ENCODE measurements at regions not wholly inside any gene's neighbourhood (a gene's known extent, or its start where the extent isn't known, plus 50 kb on each side); places are given as distances from the start of the nearest gene placed in this dataset.
A peak's percentile ranks its signal among the peaks of the same experiment; 100 is the strongest.

DNA sequence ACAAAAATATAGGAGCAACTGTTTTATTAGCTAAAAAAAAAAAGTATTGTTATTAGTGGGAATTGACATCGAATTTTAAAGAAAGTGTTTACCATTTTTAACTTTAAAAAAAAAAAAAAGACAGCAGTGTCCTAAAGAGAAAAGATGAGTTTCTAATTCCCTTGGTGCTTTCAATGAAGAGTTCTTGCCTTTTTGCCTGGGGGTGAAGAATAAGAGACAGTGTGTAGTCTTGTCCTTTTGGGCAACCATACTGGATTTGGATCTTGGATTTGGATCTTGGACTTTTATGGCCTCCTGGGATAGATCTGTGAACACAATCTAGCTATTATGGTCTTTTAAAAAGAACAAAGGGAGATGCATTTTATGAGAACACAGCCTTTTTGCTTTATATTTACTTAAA lies 60.2 kb upstream of the GLS start:
- no peak for ATAC-seq
- 56% methylated on average over 1 of the region's 1 CpG for WGBS (ENCODE audit: missing lambda C conversion rate)
- FAIRE-seq: no peak
- H3K4me3 ChIP-seq: no peak overlapping the region
- H3K4me1 ChIP-seq: no peaks in the 10 kb centered on the region
- no peak overlapping the region for H3K27ac ChIP-seq
- POLR2A ChIA-PET: no interaction called here
- no peak for TF ChIP-seq ZC3H11A (IDR thresholded peaks at IDR 0.05)
- TF ChIP-seq TFCP2L1 (CRISPR knock-in tag; IDR thresholded peaks at IDR 0.05): no peak
- 0 out of 3 replicates have a peak, but pooled peaks cover 4% of the 10 kb centered on the region for H3K9me3 ChIP-seq
- CTCF ChIA-PET: interaction anchor here (0.5 to 1.3 kb wide), 2 partner anchors 31 to 109 kb away, joined by 3 read pairs; no protein-coding TSS in a partner anchor
- no peak overlapping the region for H3K4me2 ChIP-seq
- DNase-seq (ENCODE audit: low read depth in 1 of 2, low spot score in 1 of 2): no peak

DNA sequence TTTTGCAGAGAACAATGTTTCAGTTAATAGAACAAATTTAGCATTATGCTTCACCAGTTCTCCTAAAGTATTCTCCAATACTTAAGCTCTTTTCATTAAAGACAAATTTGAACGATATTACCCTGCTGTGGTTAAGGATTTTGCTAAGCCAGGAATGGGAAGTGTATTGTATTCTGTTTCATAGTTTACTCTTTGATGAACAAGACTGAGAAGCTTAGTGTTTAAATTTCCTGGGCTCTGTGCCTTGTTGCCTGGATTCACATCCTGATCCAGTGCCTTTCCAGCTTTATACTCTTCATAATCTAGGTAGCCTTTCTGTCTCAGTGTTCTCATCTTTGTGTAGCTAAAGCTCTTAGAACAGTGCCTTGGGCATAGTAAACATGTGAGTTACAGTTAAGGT lies 58.6 kb upstream of the GLS start:
- no peaks in the 10 kb centered on the region for H3K9me3 ChIP-seq
- CTCF ChIA-PET: interaction anchor here (0.7 to 1.1 kb wide), 2 partner anchors 10 to 17 kb away, joined by 3 read pairs; no protein-coding TSS in a partner anchor
- POLR2A ChIA-PET: no interaction called here
- no peak for FAIRE-seq
- 81% methylated on average over 1 of the region's 1 CpG for WGBS (ENCODE audit: missing lambda C conversion rate)
- no peak for DNase-seq (ENCODE audit: low read depth in 1 of 2, low spot score in 1 of 2)
- H3K4me3 ChIP-seq: no peak overlapping the region
- no peak overlapping the region for H3K4me2 ChIP-seq
- no peaks in the 10 kb centered on the region for H3K4me1 ChIP-seq
- ATAC-seq: 0 out of 6 replicates have a peak, but pooled peaks of 1 of the 2 experiments have one; percentile 20
- 0 out of 6 replicates have a peak overlapping the region, but pooled peaks of 1 of the 2 experiments have one; percentile 5 for H3K27ac ChIP-seq
- TF ChIP-seq TFCP2L1 (CRISPR knock-in tag; IDR thresholded peaks at IDR 0.05): no peak
- TF ChIP-seq POLR2AphosphoS2 (conservative IDR thresholded peaks at IDR 0.05; ENCODE audit: low read length): no peak
- TF ChIP-seq, protein P1, sequence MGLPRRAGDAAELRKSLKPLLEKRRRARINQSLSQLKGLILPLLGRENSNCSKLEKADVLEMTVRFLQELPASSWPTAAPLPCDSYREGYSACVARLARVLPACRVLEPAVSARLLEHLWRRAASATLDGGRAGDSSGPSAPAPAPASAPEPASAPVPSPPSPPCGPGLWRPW (IDR thresholded peaks at IDR 0.05): no peak
- no peak for TF ChIP-seq FOXS1 (CRISPR knock-in tag; IDR thresholded peaks at IDR 0.05)
- TF ChIP-seq, protein P2, sequence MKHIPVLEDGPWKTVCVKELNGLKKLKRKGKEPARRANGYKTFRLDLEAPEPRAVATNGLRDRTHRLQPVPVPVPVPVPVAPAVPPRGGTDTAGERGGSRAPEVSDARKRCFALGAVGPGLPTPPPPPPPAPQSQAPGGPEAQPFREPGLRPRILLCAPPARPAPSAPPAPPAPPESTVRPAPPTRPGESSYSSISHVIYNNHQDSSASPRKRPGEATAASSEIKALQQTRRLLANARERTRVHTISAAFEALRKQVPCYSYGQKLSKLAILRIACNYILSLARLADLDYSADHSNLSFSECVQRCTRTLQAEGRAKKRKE (CRISPR knock-in tag; IDR thresholded peaks at IDR 0.05; ENCODE audit: low read depth): no peak
- no peak for TF ChIP-seq SREBF2 (IDR thresholded peaks at IDR 0.05)
- TF ChIP-seq HOXB5 (CRISPR knock-in tag; IDR thresholded peaks at IDR 0.05): no peak

DNA sequence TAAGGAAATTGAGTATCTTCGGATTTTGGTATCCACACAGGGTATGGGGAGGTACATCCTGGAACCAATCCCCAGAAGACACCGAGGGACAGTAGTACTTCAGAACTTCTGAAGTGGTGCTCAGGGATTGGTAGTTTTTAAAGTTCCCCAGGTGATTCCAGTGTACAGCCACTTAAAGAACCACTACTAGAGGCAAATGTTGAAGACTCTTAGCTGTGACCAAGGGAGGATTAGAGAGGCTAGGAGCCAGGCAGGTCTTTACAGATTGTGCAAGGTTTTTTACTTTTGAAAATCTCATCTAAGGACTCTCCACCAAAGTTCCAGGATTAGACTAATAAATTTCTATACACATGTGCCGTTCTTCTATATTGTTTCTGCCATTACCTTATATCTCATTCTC lies 52.9 kb upstream of the GLS start:
- Histone ChIP-seq H3K4me2 (no peak overlapping the region), H3K9me3 (no peaks in the 10 kb centered on the region), H3K27ac (no peak overlapping the region), H3K4me3 (no peak overlapping the region), H3K4me1 (no peaks in the 10 kb centered on the region)
- TF ChIP-seq, protein P3, sequence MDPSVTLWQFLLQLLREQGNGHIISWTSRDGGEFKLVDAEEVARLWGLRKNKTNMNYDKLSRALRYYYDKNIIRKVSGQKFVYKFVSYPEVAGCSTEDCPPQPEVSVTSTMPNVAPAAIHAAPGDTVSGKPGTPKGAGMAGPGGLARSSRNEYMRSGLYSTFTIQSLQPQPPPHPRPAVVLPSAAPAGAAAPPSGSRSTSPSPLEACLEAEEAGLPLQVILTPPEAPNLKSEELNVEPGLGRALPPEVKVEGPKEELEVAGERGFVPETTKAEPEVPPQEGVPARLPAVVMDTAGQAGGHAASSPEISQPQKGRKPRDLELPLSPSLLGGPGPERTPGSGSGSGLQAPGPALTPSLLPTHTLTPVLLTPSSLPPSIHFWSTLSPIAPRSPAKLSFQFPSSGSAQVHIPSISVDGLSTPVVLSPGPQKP (IDR thresholded peaks at IDR 0.05; ENCODE audit: low read depth, low read length): no peak
- TF ChIP-seq RNF2 (IDR thresholded peaks at IDR 0.05; ENCODE audit: borderline replicate concordance, low read depth): no peak
- no peak for TF ChIP-seq RFX5 (IDR thresholded peaks at IDR 0.05)
- TF ChIP-seq, protein P4, sequence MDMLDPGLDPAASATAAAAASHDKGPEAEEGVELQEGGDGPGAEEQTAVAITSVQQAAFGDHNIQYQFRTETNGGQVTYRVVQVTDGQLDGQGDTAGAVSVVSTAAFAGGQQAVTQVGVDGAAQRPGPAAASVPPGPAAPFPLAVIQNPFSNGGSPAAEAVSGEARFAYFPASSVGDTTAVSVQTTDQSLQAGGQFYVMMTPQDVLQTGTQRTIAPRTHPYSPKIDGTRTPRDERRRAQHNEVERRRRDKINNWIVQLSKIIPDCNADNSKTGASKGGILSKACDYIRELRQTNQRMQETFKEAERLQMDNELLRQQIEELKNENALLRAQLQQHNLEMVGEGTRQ (IDR thresholded peaks at IDR 0.05): no peak
- TF ChIP-seq JUN (IDR thresholded peaks at IDR 0.05): no peak
- no peak for TF ChIP-seq CHD2 (IDR thresholded peaks at IDR 0.05; ENCODE audit: low read length, partially characterized antibody)
- no peak for TF ChIP-seq JUNB (IDR thresholded peaks at IDR 0.05)
- no peak for TF ChIP-seq BHLHE40 (IDR thresholded peaks at IDR 0.05; ENCODE audit: low read depth, low read length)
- TF ChIP-seq NFE2L2 (conservative IDR thresholded peaks at IDR 0.05; ENCODE audit: low read length): no peak
- no peak for TF ChIP-seq FOSL2 (IDR thresholded peaks at IDR 0.05)
- TF ChIP-seq FOSL2 (CRISPR knock-in tag; IDR thresholded peaks at IDR 0.05): no peak
- TF ChIP-seq NR3C1 (IDR thresholded peaks at IDR 0.05): no peak
- TF ChIP-seq, protein P5, sequence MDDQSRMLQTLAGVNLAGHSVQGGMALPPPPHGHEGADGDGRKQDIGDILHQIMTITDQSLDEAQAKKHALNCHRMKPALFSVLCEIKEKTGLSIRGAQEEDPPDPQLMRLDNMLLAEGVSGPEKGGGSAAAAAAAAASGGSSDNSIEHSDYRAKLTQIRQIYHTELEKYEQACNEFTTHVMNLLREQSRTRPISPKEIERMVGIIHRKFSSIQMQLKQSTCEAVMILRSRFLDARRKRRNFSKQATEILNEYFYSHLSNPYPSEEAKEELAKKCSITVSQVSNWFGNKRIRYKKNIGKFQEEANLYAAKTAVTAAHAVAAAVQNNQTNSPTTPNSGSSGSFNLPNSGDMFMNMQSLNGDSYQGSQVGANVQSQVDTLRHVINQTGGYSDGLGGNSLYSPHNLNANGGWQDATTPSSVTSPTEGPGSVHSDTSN (IDR thresholded peaks at IDR 0.05): no peak
- FAIRE-seq: no peak
- CTCF ChIA-PET: interaction anchor here (0.9 kb wide), 1 partner anchor 20 kb away, joined by 3 read pairs; no protein-coding TSS in a partner anchor
- POLR2A ChIA-PET: no interaction called here
- DNase-seq (ENCODE audit: low read depth in 1 of 2, low spot score in 1 of 2): no peak
- WGBS (ENCODE audit: missing lambda C conversion rate): 75% methylated on average over 3 of the region's 3 CpGs
- no peak for ATAC-seq
